MM.1S (cell line): ENCODE measurements at regions not wholly inside any gene's neighbourhood (a gene's known extent, or its start where the extent isn't known, plus 50 kb on each side); places are given as distances from the start of the nearest gene placed in this dataset.

Source experiments
- DNase-seq: peaks from one replicate; pipeline ENCODE4 v3.0.0-alpha.2; 2015
- H2AFZ ChIP-seq: fragments of 300-600 bp; sonication (generic); 2 replicates; pipeline ENCODE4 v1.6.0; 2016; ENCODE audit warnings: antibody characterized with exemption, low read length
- H3F3A ChIP-seq: fragments of 300-600 bp; sonication (generic); 2 replicates; pipeline ENCODE4 v1.6.1; 2016; ENCODE audit warnings: mild to moderate bottlenecking, antibody characterized with exemption, low read length, moderate library complexity, mixed read lengths; ENCODE audit not compliant: insufficient read depth
- H3K27ac ChIP-seq: fragments of 300-600 bp; sonication (generic); 2 replicates; pipeline ENCODE4 v1.5.1; 2016; ENCODE audit warnings: mild to moderate bottlenecking, low read length
- H3K27me3 ChIP-seq: fragments of 300-600 bp; sonication (generic); replicated peaks from 2 replicates; pipeline ENCODE4 v1.6.0; 2016; ENCODE audit warnings: low read length; ENCODE audit not compliant: insufficient read depth
- H3K36me3 ChIP-seq: fragments of 300-600 bp; sonication (generic); replicated peaks from 2 replicates; pipeline ENCODE4 v1.6.1; 2016; ENCODE audit warnings: mild to moderate bottlenecking, low read length, mixed read lengths; ENCODE audit not compliant: insufficient read depth
- H3K4me1 ChIP-seq: fragments of 300-600 bp; sonication (generic); 2 replicates; pipeline ENCODE4 v1.6.1; 2016; ENCODE audit warnings: low read length, mixed read lengths
- H3K4me2 ChIP-seq: fragments of 300-600 bp; sonication (generic); 2 replicates; pipeline ENCODE4 v1.6.0; 2016; ENCODE audit warnings: low read depth, low read length
- H3K4me3 ChIP-seq: fragments of 300-600 bp; sonication (generic); 2 replicates; pipeline ENCODE4 v1.5.1; 2016; ENCODE audit warnings: low read length, mixed read lengths
- H3K79me2 ChIP-seq: fragments of 300-600 bp; sonication (generic); 2 replicates; pipeline ENCODE4 v1.6.1; 2016; ENCODE audit warnings: mixed run types, low read length, mixed read lengths
- H3K9ac ChIP-seq: fragments of 300-600 bp; sonication (generic); 2 replicates; pipeline ENCODE4 v1.6.1; 2016; ENCODE audit warnings: low read length, mixed read lengths
- H3K9me2 ChIP-seq: fragments of 300-600 bp; sonication (generic); replicated peaks from 2 replicates; pipeline ENCODE4 v1.6.1; 2016; ENCODE audit warnings: mild to moderate bottlenecking, low read length, mixed read lengths; ENCODE audit not compliant: insufficient read depth
- H3K9me3 ChIP-seq: fragments of 300-600 bp; sonication (generic); replicated peaks from 2 replicates; pipeline ENCODE4 v1.6.1; 2016; ENCODE audit warnings: mild to moderate bottlenecking, low read length, mixed read lengths; ENCODE audit not compliant: insufficient read depth
- H4K20me1 ChIP-seq: fragments of 300-600 bp; sonication (generic); 2 replicates; pipeline ENCODE4 v1.6.1; 2016; ENCODE audit warnings: mild to moderate bottlenecking, low read length, moderate library complexity, mixed read lengths; ENCODE audit not compliant: insufficient read depth
- CTCF ChIP-seq: fragments of 300-600 bp; sonication (generic); IDR thresholded peaks from 2 replicates; pipeline ENCODE4 v1.5.1; 2016; ENCODE audit warnings: antibody characterized with exemption, low read length, mixed read lengths
- EZH2 ChIP-seq: fragments of 300-600 bp; sonication (generic); optimal IDR thresholded peaks from 2 replicates; pipeline ENCODE3; 2017; ENCODE audit warnings: low read depth, mild to moderate bottlenecking, antibody characterized with exemption, low read length, mixed read lengths
- EZH2phosphoT487 ChIP-seq: fragments of 300-600 bp; sonication (generic); IDR thresholded peaks from 2 replicates; pipeline ENCODE4 v1.6.1; 2018; ENCODE audit warnings: antibody characterized with exemption, low read length

DNA sequence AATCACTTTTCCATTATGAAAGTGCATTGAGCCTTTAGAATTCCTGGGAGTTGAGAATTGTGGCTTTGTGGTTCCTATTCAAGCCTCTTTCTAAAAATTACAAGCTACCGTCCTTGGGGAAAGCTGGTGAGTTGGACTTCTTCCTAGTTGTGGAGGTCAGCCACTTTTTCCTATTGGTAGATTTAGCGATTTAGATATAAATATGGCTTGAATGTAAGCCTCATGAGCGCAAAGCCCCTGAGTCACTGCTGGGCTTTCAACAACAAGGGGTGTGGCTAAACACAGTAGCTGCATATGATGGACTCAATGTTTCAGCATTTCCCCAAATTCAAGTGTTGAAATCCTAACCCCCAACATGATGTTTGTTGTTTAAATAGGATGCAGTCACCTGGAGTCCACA is 150.0 kb upstream of the IGFBP3 start:
- DNase-seq, result no peak
- H4K20me1 ChIP-seq, result no peaks in the 10 kb centered on the region
- no peak overlapping the region for H3K9ac ChIP-seq
- no peak overlapping the region for H3K4me2 ChIP-seq
- H3K9me3 ChIP-seq, result no peaks in the 10 kb centered on the region
- H3K79me2 ChIP-seq, result no peaks in the 10 kb centered on the region
- H3F3A ChIP-seq, result no peaks in the 10 kb centered on the region
- no peaks in the 10 kb centered on the region for H3K9me2 ChIP-seq
- no peaks in the 10 kb centered on the region for H3K36me3 ChIP-seq
- TF ChIP-seq CTCF (no peak), EZH2phosphoT487 (no peak), EZH2 (no peak)
- no peaks in the 10 kb centered on the region for H3K27me3 ChIP-seq
- H3K4me3 ChIP-seq, result no peak overlapping the region
- no peak overlapping the region for H2AFZ ChIP-seq
- H3K27ac ChIP-seq, result no peak overlapping the region
- no peaks in the 10 kb centered on the region for H3K4me1 ChIP-seq

GRCh38 chr7:46068159-46068558 is 147.1 kb upstream of the IGFBP3 start:
- no peaks in the 10 kb centered on the region for H3K36me3 ChIP-seq
- no peak overlapping the region for H3K27ac ChIP-seq
- H3K9ac ChIP-seq, result no peak overlapping the region
- H3K79me2 ChIP-seq, result no peaks in the 10 kb centered on the region
- H3K9me2 ChIP-seq, result no peaks in the 10 kb centered on the region
- no peak overlapping the region for H3K4me3 ChIP-seq
- H3K4me2 ChIP-seq, result no peak overlapping the region
- H3F3A ChIP-seq, result no peaks in the 10 kb centered on the region
- H3K4me1 ChIP-seq, result no peaks in the 10 kb centered on the region
- DNase-seq, result no peak
- H3K27me3 ChIP-seq, result no peaks in the 10 kb centered on the region
- H4K20me1 ChIP-seq, result no peaks in the 10 kb centered on the region
- no peaks in the 10 kb centered on the region for H3K9me3 ChIP-seq
- H2AFZ ChIP-seq, result no peak overlapping the region
- no peak for TF ChIP-seq EZH2phosphoT487

DNA sequence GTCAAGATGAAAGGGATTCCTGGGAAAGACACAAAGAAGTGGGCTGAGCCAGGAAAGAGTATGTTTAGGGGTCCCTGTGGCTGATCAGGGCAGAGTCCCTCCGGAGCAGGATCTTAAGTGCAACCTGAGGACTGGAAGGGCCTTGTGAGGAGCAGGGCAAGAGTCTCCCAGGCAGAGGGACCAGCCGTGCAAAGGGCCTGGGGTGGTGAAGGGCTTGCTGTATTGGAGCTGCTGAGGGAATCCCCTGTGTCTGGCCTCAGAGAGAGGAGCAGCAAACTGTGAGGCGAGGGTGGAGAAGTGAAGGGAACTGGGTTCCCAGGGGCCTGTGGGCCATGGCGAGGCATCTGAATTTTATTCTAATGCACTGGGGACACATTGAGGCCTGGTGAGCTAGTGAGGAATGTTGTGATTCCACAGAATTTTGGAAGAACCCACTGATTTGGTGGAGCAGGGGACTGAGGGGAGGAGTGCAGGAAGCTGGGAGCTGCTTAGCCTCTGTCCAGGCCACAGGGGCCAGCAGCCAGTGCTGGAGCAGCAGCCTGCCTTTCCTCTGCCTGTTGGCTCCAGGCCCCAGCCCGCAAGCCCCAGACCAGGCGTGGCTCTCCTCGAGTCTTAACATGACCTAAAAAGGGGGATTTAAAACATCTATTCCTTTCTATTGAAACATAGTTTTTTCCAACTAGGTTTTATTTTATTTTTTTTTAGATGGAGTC is 138.4 kb upstream of the IGFBP3 start:
- Histone ChIP-seq H3K9me3 (no peaks in the 10 kb centered on the region), H3K36me3 (no peaks in the 10 kb centered on the region), H3K4me3 (no peak overlapping the region), H3K9ac (no peak overlapping the region), H3K4me2 (no peak overlapping the region), H4K20me1 (no peaks in the 10 kb centered on the region), H3K27ac (no peak overlapping the region), H3K4me1 (no peaks in the 10 kb centered on the region), H3K27me3 (no peaks in the 10 kb centered on the region), H2AFZ (no peak overlapping the region), H3F3A (no peaks in the 10 kb centered on the region), H3K9me2 (no peaks in the 10 kb centered on the region), H3K79me2 (no peaks in the 10 kb centered on the region)
- TF ChIP-seq EZH2phosphoT487, result no peak
- no peak for TF ChIP-seq CTCF
- no peak for TF ChIP-seq EZH2
- no peak for DNase-seq

- Histone ChIP-seq H3K27ac (no peak overlapping the region), H3K27me3 (no peaks in the 10 kb centered on the region), H3K79me2 (no peaks in the 10 kb centered on the region), H3K4me2 (no peak overlapping the region), H3K9ac (no peak overlapping the region), H3K9me2 (no peaks in the 10 kb centered on the region), H3K4me1 (no peaks in the 10 kb centered on the region), H3K9me3 (no peaks in the 10 kb centered on the region), H2AFZ (no peak overlapping the region), H3F3A (no peaks in the 10 kb centered on the region), H3K36me3 (no peaks in the 10 kb centered on the region), H4K20me1 (no peaks in the 10 kb centered on the region), H3K4me3 (no peak overlapping the region)
- no peak for DNase-seq
- TF ChIP-seq EZH2 (no peak), CTCF (no peak), EZH2phosphoT487 (no peak)
Measured at GRCh38 chr7:46058086-46058823, 137.2 kb upstream of the IGFBP3 start.
